ENCODE measurements at regions not wholly inside any gene's neighbourhood (a gene's known extent, or its start where the extent isn't known, plus 50 kb on each side); places are given as distances from the start of the nearest gene placed in this dataset.
A peak's percentile ranks its signal among the peaks of the same experiment; 100 is the strongest.

DNA sequence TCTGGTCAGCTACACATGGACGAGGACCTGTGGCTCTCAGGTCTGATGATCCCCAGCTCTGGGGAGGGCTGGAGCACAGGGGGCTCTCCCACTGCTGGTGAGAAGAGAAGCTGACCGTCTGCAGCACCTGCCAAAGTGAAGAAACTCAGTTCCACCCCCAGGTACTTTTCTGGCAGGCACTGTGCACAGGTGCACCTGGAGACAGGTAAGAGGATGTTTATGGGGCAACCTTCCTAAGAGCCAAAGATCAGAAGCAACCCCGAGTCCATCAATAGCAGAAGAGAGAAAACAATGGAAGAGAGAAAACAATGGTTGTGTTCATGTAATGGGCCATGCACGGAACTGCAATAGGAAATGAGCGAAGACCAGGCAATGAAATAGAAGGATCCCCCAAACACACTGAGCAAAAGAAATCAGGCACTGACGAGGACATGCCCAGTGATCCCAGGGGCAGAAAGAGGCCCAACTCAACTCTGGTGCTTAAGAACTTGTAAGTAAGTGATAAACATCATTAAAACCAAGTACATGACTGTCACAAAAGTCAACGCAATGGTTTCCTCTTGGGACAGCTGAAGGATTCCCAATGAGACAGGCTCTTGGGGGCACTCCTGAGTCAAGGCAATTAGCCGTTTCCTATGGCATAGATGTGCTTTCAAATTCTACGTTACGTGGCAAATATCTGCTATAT, 95.0 kb upstream of the ALDH1A3 start:
- Mint-ChIP-seq H3K9me3 (no peaks in the 10 kb centered on the region), H3K4me3 (no peak overlapping the region), H3K36me3 (no peaks in the 10 kb centered on the region), H3K4me1 (ENCODE audit: unreplicated experiment) (peaks cover 7% of the 10 kb centered on the region), H3K27me3 (no peaks in the 10 kb centered on the region), H3K27ac (no peak overlapping the region)
- no peak for TF ChIP-seq CTCF (conservative IDR thresholded peaks at IDR 0.05)
- peak; percentile 18 for DNase-seq (ENCODE audit: extremely low spot score, unreplicated experiment)

GRCh38 chr15:100785181-100786138, 94.2 kb upstream of the ALDH1A3 start:
- Mint-ChIP-seq H3K27me3 (no peaks in the 10 kb centered on the region), H3K36me3 (no peaks in the 10 kb centered on the region), H3K9me3 (no peaks in the 10 kb centered on the region), H3K4me1 (ENCODE audit: unreplicated experiment) (peaks cover 7% of the 10 kb centered on the region), H3K27ac (no peak overlapping the region), H3K4me3 (no peak overlapping the region)
- peak; percentile 40 for DNase-seq (ENCODE audit: extremely low spot score, unreplicated experiment)
- no peak for TF ChIP-seq CTCF (conservative IDR thresholded peaks at IDR 0.05)

DNA sequence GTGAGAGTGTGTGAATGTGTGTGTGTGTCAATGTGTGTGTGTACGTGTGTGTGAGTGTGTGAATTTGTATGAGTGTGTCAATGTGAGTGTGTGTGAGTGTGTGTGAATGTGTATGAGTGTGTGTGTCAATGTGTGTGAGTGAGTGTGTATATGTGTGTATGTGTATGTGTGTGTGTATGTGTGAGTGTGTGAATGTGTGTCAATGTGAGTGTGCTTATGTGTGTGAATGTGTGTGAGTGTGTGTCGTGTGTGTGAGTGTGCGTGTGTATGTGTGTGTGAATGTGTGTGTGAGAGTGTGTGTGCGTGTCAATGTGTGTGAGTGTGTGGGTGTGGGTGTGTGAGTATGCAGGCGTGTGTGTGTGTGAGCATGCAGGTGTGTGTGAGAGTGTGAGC, 93.5 kb upstream of the ALDH1A3 start:
- Mint-ChIP-seq H3K4me3 (no peak overlapping the region), H3K36me3 (no peaks in the 10 kb centered on the region), H3K9me3 (no peaks in the 10 kb centered on the region), H3K4me1 (ENCODE audit: unreplicated experiment) (peaks cover 6% of the 10 kb centered on the region), H3K27ac (no peak overlapping the region), H3K27me3 (peaks cover 5% of the 10 kb centered on the region)
- no peak for TF ChIP-seq CTCF (conservative IDR thresholded peaks at IDR 0.05)
- peak; percentile 34 for DNase-seq (ENCODE audit: extremely low spot score, unreplicated experiment)

DNA sequence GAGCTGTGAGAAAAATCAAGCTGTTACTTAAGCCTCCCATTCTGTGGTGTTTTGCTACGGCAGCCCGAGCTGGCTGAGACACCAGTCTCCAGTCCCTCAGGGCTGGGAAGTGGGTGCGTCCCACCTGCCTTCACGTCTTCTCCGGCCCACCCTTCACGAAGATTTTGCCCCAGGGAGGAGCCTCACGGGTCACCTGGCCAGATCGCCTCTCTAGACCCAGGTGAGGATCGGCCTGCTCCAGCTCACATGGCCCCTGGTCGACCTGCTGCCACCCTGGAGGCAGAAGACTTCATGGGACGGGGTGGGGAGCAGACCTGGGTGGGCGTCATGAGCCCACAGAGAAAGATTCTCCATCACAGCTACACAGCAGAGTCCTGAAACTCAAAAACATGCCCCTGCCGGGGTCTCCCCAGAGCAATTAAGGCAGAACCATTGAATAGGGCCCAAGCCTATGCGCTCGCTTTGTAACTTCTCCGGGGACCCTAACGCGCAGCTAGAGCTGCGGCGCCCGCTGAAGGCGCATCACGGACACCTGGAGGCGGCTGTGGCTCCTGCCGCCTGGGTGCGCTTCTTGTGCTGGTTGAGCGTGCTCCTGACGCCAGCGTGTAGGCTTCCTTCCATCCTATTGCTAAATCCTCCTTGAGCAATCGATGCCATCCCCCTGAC, 92.6 kb upstream of the ALDH1A3 start:
- DNase-seq (ENCODE audit: extremely low spot score, unreplicated experiment), result peak; percentile 54
- Mint-ChIP-seq H3K27me3 (peaks cover 5% of the 10 kb centered on the region), H3K4me3 (no peak overlapping the region), H3K27ac (no peak overlapping the region), H3K9me3 (no peaks in the 10 kb centered on the region), H3K36me3 (no peaks in the 10 kb centered on the region), H3K4me1 (ENCODE audit: unreplicated experiment) (no peaks in the 10 kb centered on the region)
- TF ChIP-seq CTCF (conservative IDR thresholded peaks at IDR 0.05), result no peak

DNA sequence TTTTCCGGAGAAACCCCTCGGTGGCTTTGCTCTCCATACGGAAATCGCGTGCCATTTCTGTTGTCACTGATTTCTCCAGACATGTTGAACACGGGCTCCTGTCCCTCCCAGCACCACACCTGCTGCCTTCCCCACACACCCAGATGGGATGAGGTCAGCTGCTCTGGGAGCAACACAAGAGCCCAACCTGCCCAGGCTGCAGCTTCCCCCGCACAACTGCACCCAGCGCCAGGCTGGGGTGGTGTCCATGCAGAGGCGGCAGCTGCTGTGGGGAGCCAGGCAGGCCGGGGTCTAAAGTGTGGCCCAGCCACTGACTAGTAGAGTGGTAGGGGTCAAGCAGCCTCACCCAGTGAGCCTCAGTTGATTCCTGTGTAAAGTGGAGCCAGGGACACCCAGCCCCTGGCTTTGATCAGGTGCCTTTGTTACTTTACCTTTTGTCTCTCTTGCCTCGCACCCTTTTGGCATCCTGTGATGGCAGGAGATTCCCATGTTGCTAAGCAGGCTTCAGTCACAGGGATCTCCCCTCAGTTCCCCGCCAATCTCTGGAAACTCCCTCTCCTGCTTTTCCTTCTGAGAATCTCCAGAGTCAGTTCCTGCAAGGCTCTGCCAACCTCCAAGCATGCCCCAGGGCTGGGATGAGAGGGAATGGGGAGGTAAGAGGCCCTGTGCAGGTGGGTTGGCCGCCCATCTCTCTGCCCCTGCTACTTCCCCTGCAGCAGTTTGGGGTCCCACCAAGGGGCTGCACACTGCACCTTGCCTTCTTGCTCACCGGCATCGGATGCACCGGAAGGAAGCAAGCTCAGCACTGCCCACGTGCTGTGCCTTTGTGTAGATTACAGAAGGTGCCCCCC, 91.8 kb upstream of the ALDH1A3 start:
- Mint-ChIP-seq H3K36me3 (no peaks in the 10 kb centered on the region), H3K27ac (no peak overlapping the region), H3K4me3 (no peak overlapping the region), H3K27me3 (peaks cover 9% of the 10 kb centered on the region), H3K4me1 (ENCODE audit: unreplicated experiment) (no peaks in the 10 kb centered on the region), H3K9me3 (no peaks in the 10 kb centered on the region)
- no peak for TF ChIP-seq CTCF (conservative IDR thresholded peaks at IDR 0.05)
- peak; percentile 54 for DNase-seq (ENCODE audit: extremely low spot score, unreplicated experiment)
